NT2/D1 (cell line): ENCODE measurements at regions not wholly inside any gene's neighbourhood (a gene's known extent, or its start where the extent isn't known, plus 50 kb on each side); places are given as distances from the start of the nearest gene placed in this dataset.
"Not testable (repeated sequence)": the region's sequence is repeated elsewhere in the genome, so short reads cannot be mapped to it uniquely, and the experiment has no call there.

ENCODE experiments used
- DNase-seq: peaks from one replicate; pipeline ENCODE4 v3.0.0-alpha.2; 2011; ENCODE audit warnings: low read depth, low spot score
- H3K27me3 ChIP-seq: 2 replicates; pipeline ENCODE4 v1.6.0; 2011; ENCODE audit warnings: mild to moderate bottlenecking; ENCODE audit not compliant: insufficient read length, insufficient read depth
- H3K36me3 ChIP-seq: 2 replicates; pipeline ENCODE4 v1.6.1; 2011; ENCODE audit warnings: mild to moderate bottlenecking, low read length, mixed read lengths; ENCODE audit not compliant: insufficient read depth, insufficient read length
- H3K4me1 ChIP-seq: 2 replicates; pipeline ENCODE4 v1.5.1; 2011; ENCODE audit not compliant: insufficient read depth, insufficient read length
- H3K4me3 ChIP-seq: 2 replicates; pipeline ENCODE4 v1.5.1; 2011; ENCODE audit warnings: low read depth; ENCODE audit not compliant: insufficient read length
- H3K9ac ChIP-seq: 2 replicates; pipeline ENCODE4 v1.6.0; 2011; ENCODE audit warnings: low read depth; ENCODE audit not compliant: insufficient read length
- H3K9me3 ChIP-seq: 2 replicates; pipeline ENCODE4 v1.5.1; 2011; ENCODE audit warnings: mild to moderate bottlenecking, low read length; ENCODE audit not compliant: insufficient read depth
- SUZ12 ChIP-seq: IDR thresholded peaks from 2 replicates; pipeline ENCODE4 v1.6.1; 2011; ENCODE audit not compliant: insufficient read length, insufficient read depth; ENCODE audit errors: extremely low read depth
- YY1 ChIP-seq: IDR thresholded peaks from 2 replicates; pipeline ENCODE4 v1.6.1; 2011; ENCODE audit not compliant: insufficient read length, insufficient read depth
- ZNF274 ChIP-seq: IDR thresholded peaks from 2 replicates; pipeline ENCODE4 v1.6.1; 2011; ENCODE audit warnings: mild to moderate bottlenecking, low read depth, low read length

- H3K4me3 ChIP-seq = no peak overlapping the region
- DNase-seq = no peak
- no peak for TF ChIP-seq YY1
- no peak for TF ChIP-seq SUZ12
- H3K9me3 ChIP-seq = no peaks in the 10 kb centered on the region
- H3K36me3 ChIP-seq = no peaks in the 10 kb centered on the region
- H3K27me3 ChIP-seq = peaks cover 1% of the 10 kb centered on the region
- no peak overlapping the region for H3K9ac ChIP-seq
- no peaks in the 10 kb centered on the region for H3K4me1 ChIP-seq
Observed at GRCh38 chr7:55261386-55261770, 103.8 kb upstream of the LANCL2 start.

GRCh38 chr7:55265328-55265727 is 99.8 kb upstream of the LANCL2 start:
- not testable (repeated sequence) for H3K27me3 ChIP-seq, H3K4me1 ChIP-seq, DNase-seq, H3K4me3 ChIP-seq, H3K36me3 ChIP-seq, H3K9ac ChIP-seq, H3K9me3 ChIP-seq

- no peaks in the 10 kb centered on the region for H3K4me1 ChIP-seq
- H3K9ac ChIP-seq = no peak overlapping the region
- H3K36me3 ChIP-seq = no peaks in the 10 kb centered on the region
- H3K4me3 ChIP-seq = no peak overlapping the region
- TF ChIP-seq SUZ12 (no peak), ZNF274 (no peak)
- no peaks in the 10 kb centered on the region for H3K9me3 ChIP-seq
- DNase-seq = no peak
- H3K27me3 ChIP-seq = no peaks in the 10 kb centered on the region
Observed at GRCh38 chr7:55265836-55266642, 99.1 kb upstream of the LANCL2 start.

GRCh38 chr7:55271069-55271626 is 94.0 kb upstream of the LANCL2 start:
- no peaks in the 10 kb centered on the region for H3K36me3 ChIP-seq
- H3K4me3 ChIP-seq = no peak overlapping the region
- DNase-seq = no peak
- no peaks in the 10 kb centered on the region for H3K9me3 ChIP-seq
- H3K27me3 ChIP-seq = no peaks in the 10 kb centered on the region
- no peak overlapping the region for H3K9ac ChIP-seq
- TF ChIP-seq SUZ12 = no peak
- TF ChIP-seq YY1 = no peak
- no peak for TF ChIP-seq ZNF274
- peaks cover 2% of the 10 kb centered on the region for H3K4me1 ChIP-seq

- Histone ChIP-seq H3K36me3 (no peaks in the 10 kb centered on the region), H3K9me3 (no peaks in the 10 kb centered on the region), H3K27me3 (no peaks in the 10 kb centered on the region), H3K9ac (no peak overlapping the region), H3K4me3 (no peak overlapping the region), H3K4me1 (peaks cover 2% of the 10 kb centered on the region)
- TF ChIP-seq SUZ12 (no peak), YY1 (no peak), ZNF274 (no peak)
- DNase-seq = no peak
Observed at GRCh38 chr7:55271661-55272060, 93.5 kb upstream of the LANCL2 start.

- peaks cover 2% of the 10 kb centered on the region for H3K4me1 ChIP-seq
- no peaks in the 10 kb centered on the region for H3K27me3 ChIP-seq
- H3K9me3 ChIP-seq = no peaks in the 10 kb centered on the region
- no peaks in the 10 kb centered on the region for H3K36me3 ChIP-seq
- no peak overlapping the region for H3K9ac ChIP-seq
- no peak for DNase-seq
- TF ChIP-seq YY1 = no peak
- no peak for TF ChIP-seq SUZ12
- TF ChIP-seq ZNF274 = no peak
- no peak overlapping the region for H3K4me3 ChIP-seq
Observed at GRCh38 chr7:55272328-55272727, 92.8 kb upstream of the LANCL2 start.

- Histone ChIP-seq H3K4me1 (peaks cover 2% of the 10 kb centered on the region), H3K4me3 (no peak overlapping the region), H3K9me3 (no peaks in the 10 kb centered on the region), H3K27me3 (no peaks in the 10 kb centered on the region), H3K9ac (no peak overlapping the region), H3K36me3 (no peaks in the 10 kb centered on the region)
- TF ChIP-seq ZNF274 = no peak
- TF ChIP-seq YY1 = no peak
- no peak for TF ChIP-seq SUZ12
- DNase-seq = no peak
Observed at GRCh38 chr7:55273186-55273980, 91.8 kb upstream of the LANCL2 start.
